KBM-7 (cell line): ENCODE measurements at regions not wholly inside any gene's neighbourhood (a gene's known extent, or its start where the extent isn't known, plus 50 kb on each side); places are given as distances from the start of the nearest gene placed in this dataset.

Source experiments
- DNase-seq: peaks from one replicate; pipeline ENCODE4 v3.0.0-alpha.2; 2015
- in situ Hi-C: fragments of 300-500 bp; cut with MboI; formaldehyde crosslinking; loops from 2 replicates; pipeline ENCODE4 v1.14.3; 2020; ENCODE audit warnings: low sequenced_read_pairs, low pct_unique_long_range_greater_than_20kb, mixed read lengths

DNA sequence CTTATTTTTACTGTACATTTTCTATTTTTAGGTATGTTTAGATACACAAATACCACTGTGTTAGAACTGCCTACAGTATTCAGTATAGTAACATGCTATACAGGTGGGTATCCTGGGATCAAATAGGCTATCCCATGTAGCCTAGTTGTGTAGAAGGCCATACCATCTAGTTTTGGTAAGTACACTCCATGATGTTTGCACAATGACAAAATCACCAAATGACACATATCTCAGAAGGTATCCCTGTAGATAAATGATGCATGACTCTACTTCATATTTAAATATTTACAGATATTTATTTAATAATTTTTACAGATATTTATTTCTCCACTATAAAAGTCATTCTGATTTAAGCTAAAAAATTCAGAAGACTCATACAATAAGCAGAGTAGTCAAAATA lies 233.8 kb upstream of the OSR1 start:
- no peak for DNase-seq
- in situ Hi-C loops, result no loop called here

GRCh38 chr2:19589791-19590190 lies 231.4 kb upstream of the OSR1 start:
- no peak for DNase-seq
- in situ Hi-C loops, result no loop called here

DNA sequence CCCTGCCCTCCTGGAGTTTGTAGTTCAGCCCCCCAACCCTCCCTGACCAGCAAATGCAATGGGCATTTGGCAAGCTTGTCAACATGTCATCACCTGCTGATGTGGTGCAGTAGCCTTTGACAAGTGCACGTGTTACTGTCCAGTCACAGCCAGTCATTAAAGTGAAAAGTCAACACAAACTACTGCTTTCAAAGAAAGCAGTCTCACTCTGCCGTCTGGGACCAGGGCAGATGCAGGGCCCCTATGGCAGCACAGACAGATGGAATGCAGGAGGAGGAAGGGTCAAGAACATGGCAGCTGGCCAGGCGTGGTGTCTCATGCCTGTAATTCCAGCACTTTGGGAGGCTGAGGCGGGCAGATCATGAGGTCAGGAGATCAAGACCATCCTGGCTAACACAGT lies 222.4 kb upstream of the OSR1 start:
- DNase-seq, result no peak
- in situ Hi-C loops, result no loop called here

- in situ Hi-C loops, result no loop called here
- no peak for DNase-seq
These were observed 221.8 kb upstream of the OSR1 start for GRCh38 chr2:19580264-19580663.

GRCh38 chr2:19579461-19579860 lies 221.0 kb upstream of the OSR1 start:
- in situ Hi-C loops, result no loop called here

DNA sequence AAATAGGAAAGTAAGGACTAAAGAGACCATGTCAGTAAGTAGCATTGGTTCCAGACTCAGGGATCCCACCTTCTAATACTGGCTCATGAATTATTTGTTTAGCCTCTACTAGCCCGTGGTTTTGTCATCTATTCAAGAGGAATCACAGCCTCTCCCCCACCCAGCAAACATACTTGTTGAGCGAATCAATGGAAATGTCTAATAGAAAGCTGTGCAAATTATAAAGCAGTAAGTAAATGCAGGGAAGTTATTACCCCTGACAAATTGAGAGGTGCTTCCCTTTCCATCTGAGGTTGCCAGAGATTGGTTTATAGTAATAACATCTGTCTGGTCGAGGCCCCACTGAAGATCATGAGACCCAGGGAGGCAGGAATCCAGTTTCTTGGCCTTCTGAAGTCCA lies 219.3 kb upstream of the OSR1 start:
- in situ Hi-C loops, result no loop called here
- no peak for DNase-seq

More at GRCh38 chr2:19579461-19579860, 221.0 kb upstream of the OSR1 start:
- DNase-seq, result no peak

DNA sequence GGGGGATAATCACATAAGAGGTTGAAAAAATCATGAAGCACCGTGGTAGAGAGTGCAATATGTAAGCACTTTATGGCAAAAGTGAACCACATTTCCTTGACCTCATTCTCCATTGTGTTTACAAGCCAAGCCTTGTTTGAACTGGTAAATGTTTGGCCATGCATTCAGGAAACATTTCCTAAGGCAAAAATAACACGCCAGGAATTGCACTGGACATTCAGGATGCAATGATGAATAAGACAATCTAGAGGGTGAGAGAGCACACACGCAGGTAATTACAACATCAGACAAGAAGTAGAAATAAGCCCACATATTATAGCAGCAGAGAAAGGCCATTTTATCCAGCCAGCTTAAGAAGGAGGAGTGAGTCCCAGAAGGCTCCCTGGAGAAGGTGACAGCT lies 218.0 kb upstream of the OSR1 start:
- DNase-seq, result no peak
- in situ Hi-C loops, result no loop called here

- in situ Hi-C loops, result no loop called here
- DNase-seq, result no peak
These were observed 217.2 kb upstream of the OSR1 start for GRCh38 chr2:19575641-19576040.

- in situ Hi-C loops, result no loop called here
- DNase-seq, result no peak
These were observed 216.4 kb upstream of the OSR1 start for GRCh38 chr2:19574778-19575260.

DNA sequence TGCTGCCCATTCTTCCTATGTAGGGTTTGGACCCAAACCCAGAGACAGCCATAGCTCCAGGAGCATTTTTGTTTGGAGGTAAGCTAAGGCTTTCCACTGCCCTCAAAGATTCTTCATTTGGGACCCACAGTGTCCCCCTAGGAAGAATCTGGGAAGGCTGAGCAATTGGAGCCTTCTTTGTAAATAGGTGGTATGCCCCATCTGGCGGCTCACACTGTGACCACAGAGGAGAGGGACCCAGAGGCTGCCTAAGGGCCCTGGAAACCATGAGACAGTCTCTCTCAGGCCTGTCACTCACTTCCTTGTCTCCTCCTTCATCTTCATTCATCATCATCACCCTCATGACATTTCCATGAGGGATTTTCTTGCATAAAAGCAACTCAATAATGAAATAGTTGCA lies 215.4 kb upstream of the OSR1 start:
- no peak for DNase-seq
- in situ Hi-C loops, result no loop called here

- in situ Hi-C loops, result no loop called here
- DNase-seq, result no peak
These were observed 213.3 kb upstream of the OSR1 start for GRCh38 chr2:19571773-19572172.

DNA sequence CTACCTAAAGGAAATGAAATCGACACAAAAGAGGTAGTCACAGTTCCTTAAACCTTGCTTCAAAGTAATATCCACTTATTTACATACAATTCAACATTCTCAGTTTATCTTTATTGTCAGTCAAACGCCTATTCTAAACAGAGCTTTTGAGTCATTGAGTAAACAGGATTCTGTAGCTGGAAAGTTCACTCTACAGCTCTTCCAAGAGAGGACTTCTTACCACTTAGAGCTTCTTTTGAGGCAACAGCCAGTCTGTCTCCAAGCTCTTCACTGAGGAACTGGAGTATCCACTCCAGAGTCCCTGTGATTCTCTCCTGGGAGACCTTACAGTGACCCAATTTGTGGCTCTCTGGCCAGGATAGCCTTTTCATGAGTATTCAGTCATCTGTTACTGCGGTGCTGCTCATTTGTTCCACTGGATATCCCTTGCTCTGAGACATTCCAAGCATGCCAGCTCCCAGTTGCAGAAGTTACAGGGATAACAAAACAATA lies 210.9 kb upstream of the OSR1 start:
- in situ Hi-C loops, result no loop called here
- no peak for DNase-seq

DNA sequence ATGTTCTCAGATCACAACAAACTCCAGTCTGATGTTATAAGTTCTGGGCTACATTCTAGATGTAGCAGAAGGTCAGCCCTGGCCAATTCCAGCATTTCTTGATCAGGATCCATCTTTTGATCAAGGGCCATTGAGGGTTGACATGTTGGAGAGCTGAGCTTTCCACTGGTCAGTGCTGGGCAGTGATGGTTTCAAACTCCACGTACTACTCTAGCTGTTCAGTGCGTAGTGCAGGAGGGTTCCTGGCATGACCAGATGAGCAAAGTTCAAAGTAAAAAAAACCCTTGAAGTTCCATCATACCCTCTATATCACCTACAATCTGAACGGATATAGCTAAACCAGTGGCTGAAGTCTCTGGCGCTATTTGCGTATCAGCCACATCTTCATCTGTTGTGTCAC lies 210.4 kb upstream of the OSR1 start:
- DNase-seq, result no peak
- in situ Hi-C loops, result no loop called here

DNA sequence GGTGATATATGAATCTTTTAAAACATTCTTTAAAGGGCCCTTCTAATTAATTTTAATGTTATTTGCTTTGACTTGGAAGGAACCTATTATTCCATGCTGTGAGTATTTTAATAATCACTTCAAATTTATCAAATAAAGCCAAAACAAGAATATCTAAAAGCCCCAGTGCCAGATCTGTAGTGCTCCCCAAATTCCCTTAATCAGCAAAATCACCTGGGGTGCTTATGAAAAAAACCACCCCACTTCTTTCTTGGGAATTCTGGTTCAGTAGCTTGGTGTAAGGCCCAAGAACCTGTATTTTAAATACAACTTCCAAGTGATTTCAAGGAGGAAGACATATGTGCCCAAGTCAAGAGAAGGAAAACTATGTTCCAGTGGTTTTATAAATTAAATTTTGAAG lies 202.4 kb upstream of the OSR1 start:
- in situ Hi-C loops, result no loop called here
- no peak for DNase-seq

DNA sequence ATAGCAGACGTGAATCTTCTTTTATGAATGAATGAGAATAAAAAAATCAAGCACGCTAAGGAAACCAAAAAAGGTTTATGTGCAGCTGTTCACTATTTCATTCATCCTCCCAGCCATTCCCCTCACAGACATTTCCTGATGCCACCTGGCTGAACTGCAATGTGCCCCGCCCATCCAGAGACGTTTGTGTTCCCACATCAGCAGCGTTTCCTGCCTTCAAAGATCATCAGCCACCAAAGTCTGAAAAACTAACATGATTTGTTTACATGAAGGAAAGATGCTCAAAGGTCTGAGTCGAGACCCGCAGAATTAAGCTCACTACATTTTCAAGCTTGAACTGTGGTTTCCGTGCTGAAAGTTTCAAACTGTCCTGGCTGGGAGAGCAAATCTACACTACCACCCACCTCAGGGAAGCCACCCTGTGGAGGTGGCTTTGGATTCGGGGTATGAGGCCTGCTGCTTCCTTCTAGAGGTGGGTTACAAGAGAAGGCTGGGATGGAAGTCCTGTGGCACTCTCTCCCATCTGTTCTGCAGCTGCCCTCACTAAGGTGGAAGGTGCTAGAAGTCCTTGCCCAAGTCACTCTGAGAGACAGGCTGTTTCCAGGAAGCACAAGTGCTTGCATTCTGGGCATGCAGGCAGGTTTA lies 201.3 kb upstream of the OSR1 start:
- in situ Hi-C loops, result no loop called here
- no peak for DNase-seq

DNA sequence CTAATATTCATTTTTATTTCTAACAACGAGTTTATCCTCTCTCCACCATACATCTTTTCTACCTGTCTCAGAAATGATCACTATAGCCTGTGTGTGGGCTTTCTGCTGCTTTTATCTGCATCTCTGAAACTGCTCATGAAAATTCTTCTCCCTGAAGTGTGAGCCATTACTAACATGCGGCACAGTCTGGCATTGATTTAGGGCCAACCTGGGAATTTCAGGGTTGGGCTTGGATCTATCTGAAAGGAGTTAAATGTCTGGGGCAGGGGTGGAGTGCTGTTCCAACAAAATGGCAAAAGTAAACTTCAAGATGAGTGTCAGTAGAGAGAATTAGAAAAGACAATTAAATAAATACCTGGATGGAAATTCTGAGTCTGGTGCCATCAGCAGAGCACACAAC lies 198.2 kb upstream of the OSR1 start:
- no peak for DNase-seq
- in situ Hi-C loops, result no loop called here

DNA sequence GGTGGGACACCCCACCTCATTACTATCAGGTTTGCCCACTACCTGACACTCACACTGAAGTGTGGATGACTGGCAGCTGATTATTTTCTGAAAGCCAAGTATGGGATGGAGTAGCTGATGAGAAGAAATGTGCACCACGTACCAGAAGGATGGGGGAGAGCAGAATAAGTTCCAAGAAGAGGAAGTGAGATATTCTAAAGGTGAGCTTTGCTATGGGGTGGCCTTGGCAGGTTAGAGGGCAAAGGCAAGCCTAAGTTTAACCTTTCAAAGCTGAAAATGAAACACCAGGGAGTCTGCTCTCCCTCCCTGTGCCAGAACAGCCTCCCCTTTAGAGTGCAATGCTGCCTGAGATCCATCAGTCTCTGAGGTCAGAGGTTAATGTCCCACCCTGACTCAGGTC lies 196.1 kb upstream of the OSR1 start:
- DNase-seq, result no peak
- in situ Hi-C loops, result no loop called here

GRCh38 chr2:19552270-19552669 lies 193.8 kb upstream of the OSR1 start:
- in situ Hi-C loops, result no loop called here
- DNase-seq, result no peak

DNA sequence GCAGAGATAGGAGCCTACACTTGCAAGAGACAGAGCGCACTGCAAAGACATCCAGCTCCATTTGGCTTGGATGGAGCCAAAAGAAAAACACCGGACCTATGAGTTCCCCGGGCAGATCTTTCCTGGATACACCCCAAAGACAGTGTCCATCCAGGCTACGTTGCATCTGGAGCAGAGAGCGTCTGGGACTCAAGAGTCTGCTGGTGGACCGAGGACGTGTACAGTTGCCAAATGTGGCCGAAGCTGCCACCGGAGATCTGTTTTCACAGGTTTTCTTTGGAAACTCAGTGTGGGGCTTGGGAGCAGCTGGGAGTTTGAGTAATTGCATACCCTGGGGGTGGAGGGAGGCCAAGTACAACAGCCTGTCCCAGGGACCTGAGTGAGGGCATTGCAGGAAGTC lies 192.3 kb upstream of the OSR1 start:
- no peak for DNase-seq
- in situ Hi-C loops, result no loop called here

GRCh38 chr2:19549821-19550220 lies 191.4 kb upstream of the OSR1 start:
- in situ Hi-C loops, result no loop called here
- DNase-seq, result no peak

- DNase-seq, result no peak
- in situ Hi-C loops, result no loop called here
These were observed 189.7 kb upstream of the OSR1 start for GRCh38 chr2:19548116-19548515.
